HCT116 (cell line): ENCODE measurements at regions not wholly inside any gene's neighbourhood (a gene's known extent, or its start where the extent isn't known, plus 50 kb on each side); places are given as distances from the start of the nearest gene placed in this dataset.

Experiments
- ATAC-seq: fragments of 200-7000 bp; cut with Tn5 transposase; 2 replicates; pipeline ENCODE4 v1.9.1; 2020; ENCODE audit warnings: mild to moderate bottlenecking, moderate library complexity
- BruUV-seq: library from RNA; stranded (reverse); fragments of 400-500 nt; replicated peaks from 2 replicates; lab custom pipeline; 2021; lab: Mats Ljungman, UMichigan
- CTCF ChIA-PET: fragments of 300-600 bp; sonication (Branson Sonifier 250); formaldehyde crosslinking; loops from one replicate; lab custom pipeline; 2021; ENCODE audit warnings: antibody characterized with exemption; lab: Charles Lee
- POLR2A ChIA-PET: fragments of 300-600, 350-600 bp; sonication (Branson Sonifier 250); formaldehyde crosslinking; loops from one replicate; lab custom pipeline; 2021; ENCODE audit warnings: antibody characterized with exemption; lab: Charles Lee
- RAD21 ChIA-PET, 2 experiments: fragments of 300-600 bp; sonication (Branson Sonifier 250); formaldehyde crosslinking; loops; one replicate each; lab custom pipeline; 2023; ENCODE audit warnings: low total read pairs in 2 of 2; ENCODE audit not compliant: uncharacterized antibody in 2 of 2, unreplicated experiment in 2 of 2, low non-redundant PET in 1 of 2; lab: Charles Lee
- DNase-seq: peaks from one replicate; pipeline ENCODE4 v3.0.0-alpha.2; 2010; ENCODE audit warnings: low read depth, low spot score
- H2AFZ ChIP-seq: fragments of 200-600 bp; shearing (Covaris generic), sonication (generic); 2 replicates; pipeline ENCODE4 v1.6.1; 2017; ENCODE audit warnings: low read depth, mixed run types, mixed read lengths, antibody characterized with exemption, low read length; ENCODE audit not compliant: poor library complexity, severe bottlenecking
- H3K27ac ChIP-seq: 2 replicates; pipeline ENCODE4 v1.5.1; 2012; ENCODE audit warnings: low read depth, low read length
- H3K27me3 ChIP-seq: fragments of 200-600 bp; sonication (generic); 2 replicates; pipeline ENCODE4 v1.6.1; 2016; ENCODE audit warnings: mixed run types, low read length, mixed read lengths; ENCODE audit not compliant: insufficient read depth
- H3K36me3 ChIP-seq, 2 experiments: fragments of 200-500 bp in 1 of 2; fragments of 200-600 bp in 1 of 2; sonication (Bioruptor generic) in 1 of 2; sonication (generic) in 1 of 2; 2 replicates each; pipeline versions ENCODE4 v1.5.1 to v1.6.1; 2014 to 2016; ENCODE audit warnings: low read length in 2 of 2, inconsistent platforms in 1 of 2, mixed read lengths in 1 of 2, mixed run types in 1 of 2; ENCODE audit not compliant: insufficient read depth in 2 of 2, control insufficient read depth in 1 of 2
- H3K4me1 ChIP-seq, 2 experiments: fragments of 200-600 bp in 1 of 2; sonication (generic) in 1 of 2; 2 replicates each; pipeline versions ENCODE4 v1.5.1 to v1.6.1; 2012 to 2017; ENCODE audit warnings: low read length in 2 of 2, inconsistent platforms in 1 of 2, mild to moderate bottlenecking in 1 of 2, mixed read lengths in 1 of 2, mixed run types in 1 of 2, moderate library complexity in 1 of 2; ENCODE audit not compliant: insufficient read depth in 2 of 2, control insufficient read depth in 1 of 2
- H3K4me2 ChIP-seq: fragments of 200-600 bp; sonication (generic); 2 replicates; pipeline ENCODE4 v1.6.1; 2017; ENCODE audit warnings: mixed run types, low read length, mixed read lengths
- H3K4me3 ChIP-seq, 2 experiments: fragments of 200-600 bp in 1 of 2; sonication (generic) in 1 of 2; replicated peaks in 1 of 2; 2 replicates each; pipeline ENCODE4 v1.5.1; 2011 to 2016; ENCODE audit warnings: low read length in 2 of 2, control low read depth in 1 of 2, low read depth in 1 of 2, mild to moderate bottlenecking in 1 of 2, mixed read lengths in 1 of 2, mixed run types in 1 of 2
- H3K79me2 ChIP-seq: fragments of 200-600 bp; sonication (generic); 2 replicates; pipeline ENCODE4 v1.6.1; 2017; ENCODE audit warnings: mild to moderate bottlenecking, mixed run types, low read length, moderate library complexity, mixed read lengths; ENCODE audit not compliant: insufficient read depth
- H3K9ac ChIP-seq: fragments of 200-600 bp; sonication (generic); 2 replicates; pipeline ENCODE4 v1.6.1; 2016; ENCODE audit warnings: low read length, mixed read lengths
- H3K9me2 ChIP-seq: fragments of 200-600 bp; sonication (generic), shearing (Covaris generic); 2 replicates; pipeline ENCODE4 v1.6.1; 2017; ENCODE audit warnings: mixed run types, mild to moderate bottlenecking, moderate library complexity; ENCODE audit not compliant: insufficient read depth
- H3K9me3 ChIP-seq, 2 experiments: fragments of 200-500 bp in 1 of 2; fragments of 200-600 bp in 1 of 2; sonication (Bioruptor generic) in 1 of 2; sonication (generic) in 1 of 2; 2 replicates each; pipeline ENCODE4 v1.6.1; 2014 to 2017; ENCODE audit warnings: low read length in 2 of 2, mixed read lengths in 2 of 2, inconsistent platforms in 1 of 2, low read depth in 1 of 2, mild to moderate bottlenecking in 1 of 2, mixed run types in 1 of 2, moderate library complexity in 1 of 2; ENCODE audit not compliant: control insufficient read depth in 1 of 2, insufficient read depth in 1 of 2
- H4K20me1 ChIP-seq: fragments of 200-600 bp; sonication (generic), shearing (Covaris generic); 2 replicates; pipeline ENCODE4 v1.6.1; 2017; ENCODE audit warnings: mixed run types, mild to moderate bottlenecking, moderate library complexity; ENCODE audit not compliant: insufficient read depth
- CTCF ChIP-seq, 3 experiments: fragments of 200-600 bp in 1 of 3; sonication (generic) in 1 of 3; IDR thresholded peaks in 2 of 3; conservative IDR thresholded peaks in 1 of 3; 2 replicates each; pipeline ENCODE4 v1.5.1; 2012 to 2017; ENCODE audit warnings: low read depth in 2 of 3, low read length in 2 of 3, antibody characterized with exemption in 1 of 3, borderline replicate concordance in 1 of 3, control low read depth in 1 of 3, mild to moderate bottlenecking in 1 of 3, mixed read lengths in 1 of 3, mixed run types in 1 of 3, moderate library complexity in 1 of 3; ENCODE audit not compliant: insufficient read depth in 1 of 3
- ELF1 ChIP-seq: IDR thresholded peaks from 2 replicates; pipeline ENCODE4 v1.6.1; 2012; ENCODE audit warnings: low read depth, borderline replicate concordance
- JUND ChIP-seq: IDR thresholded peaks from 2 replicates; pipeline ENCODE4 v1.6.1; 2012
- REST ChIP-seq: IDR thresholded peaks from 2 replicates; pipeline ENCODE4 v1.6.1; 2012; ENCODE audit warnings: low read depth
- ZFX ChIP-seq: fragments of 450-650 bp; IDR thresholded peaks from 2 replicates; pipeline ENCODE4 v1.6.1; 2017
- ZNF274 ChIP-seq: fragments of 200-500 bp; sonication (Bioruptor generic); IDR thresholded peaks from 2 replicates; pipeline ENCODE4 v1.6.1; 2014; ENCODE audit warnings: mild to moderate bottlenecking, low read depth, low read length, inconsistent platforms
- intact Hi-C: fragments of 100-400 bp; cut with micrococcal nuclease; formaldehyde crosslinking; loops from 2 replicates; pipeline ENCODE4 v1.10.0; 2022

GRCh38 chr3:177640319-177640965 is 443.2 kb upstream of the TBL1XR1 start:
- no peak overlapping the region for H3K4me2 ChIP-seq
- no peak overlapping the region for H3K27ac ChIP-seq
- DNase-seq (no peak), ATAC-seq (peak; percentile 61)
- H2AFZ ChIP-seq, result no peak overlapping the region
- no peaks in the 10 kb centered on the region for H3K9me3 ChIP-seq
- H3K9me2 ChIP-seq, result no peaks in the 10 kb centered on the region
- no peaks in the 10 kb centered on the region for H3K79me2 ChIP-seq
- H3K36me3 ChIP-seq, result no peaks in the 10 kb centered on the region
- H3K4me1 ChIP-seq, result peaks cover 0 to 5% of the 10 kb centered on the region in 2 experiments; a peak in 2 of 4 replicates
- POLR2A ChIA-PET, result no interaction called here
- TF ChIP-seq ZFX, result no peak
- TF ChIP-seq CTCF (IDR thresholded peaks at IDR 0.05 in 2 of 3, conservative IDR thresholded peaks at IDR 0.05 in 1 of 3; ENCODE audit: borderline replicate concordance in 1 of 3, insufficient read depth in 1 of 3, low read depth in 2 of 3, low read length in 2 of 3), result 0 out of 6 replicates have a peak, but pooled peaks of 1 of the 3 experiments have one; percentile 13
- TF ChIP-seq ELF1, result no peak
- no peak for TF ChIP-seq REST
- TF ChIP-seq ZNF274, result no peak
- TF ChIP-seq JUND, result no peak
- no TSS peak for BruUV-seq
- H4K20me1 ChIP-seq, result no peaks in the 10 kb centered on the region
- H3K27me3 ChIP-seq, result no peaks in the 10 kb centered on the region
- CTCF ChIA-PET, result no interaction called here
- intact Hi-C loops, result no loop called here
- RAD21 ChIA-PET, result no interaction called here
- no peak overlapping the region for H3K9ac ChIP-seq
- no peak overlapping the region for H3K4me3 ChIP-seq
